SK-N-DZ (cell line): ENCODE measurements at regions not wholly inside any gene's neighbourhood (a gene's known extent, or its start where the extent isn't known, plus 50 kb on each side); places are given as distances from the start of the nearest gene placed in this dataset.
"Not testable (repeated sequence)": the region's sequence is repeated elsewhere in the genome, so short reads cannot be mapped to it uniquely, and the experiment has no call there.

ENCODE experiments used
- DNase-seq: peaks from one replicate; pipeline ENCODE4 v3.0.0-alpha.2; 2015; ENCODE audit warnings: low spot score

DNA sequence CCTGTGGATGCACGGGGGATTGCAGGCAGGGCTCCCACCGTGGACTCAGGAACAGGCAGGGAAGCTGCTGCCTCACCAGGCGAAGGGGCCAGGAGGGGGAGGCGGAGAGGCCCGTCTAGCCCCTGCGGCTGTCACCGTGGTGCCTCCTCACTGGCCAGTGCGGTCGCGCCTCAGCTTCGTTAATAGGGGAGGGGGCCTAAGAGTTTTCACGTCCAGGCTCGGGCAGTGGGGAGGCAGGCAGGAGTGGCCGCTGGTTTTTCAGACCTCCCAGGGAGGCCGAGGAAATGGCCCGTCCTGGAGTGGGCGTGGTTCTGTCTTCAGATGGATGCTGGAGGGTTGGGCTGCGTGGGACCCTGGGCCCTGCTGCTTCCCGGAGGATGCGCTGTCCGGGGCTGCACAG lies 91.1 kb upstream of the B3GAT1 start:
- DNase-seq = no peak

GRCh38 chr11:134502153-134502550 lies 90.1 kb upstream of the B3GAT1 start:
- DNase-seq = no peak

- no peak for DNase-seq
These were observed 89.5 kb upstream of the B3GAT1 start for GRCh38 chr11:134501406-134502152.

DNA sequence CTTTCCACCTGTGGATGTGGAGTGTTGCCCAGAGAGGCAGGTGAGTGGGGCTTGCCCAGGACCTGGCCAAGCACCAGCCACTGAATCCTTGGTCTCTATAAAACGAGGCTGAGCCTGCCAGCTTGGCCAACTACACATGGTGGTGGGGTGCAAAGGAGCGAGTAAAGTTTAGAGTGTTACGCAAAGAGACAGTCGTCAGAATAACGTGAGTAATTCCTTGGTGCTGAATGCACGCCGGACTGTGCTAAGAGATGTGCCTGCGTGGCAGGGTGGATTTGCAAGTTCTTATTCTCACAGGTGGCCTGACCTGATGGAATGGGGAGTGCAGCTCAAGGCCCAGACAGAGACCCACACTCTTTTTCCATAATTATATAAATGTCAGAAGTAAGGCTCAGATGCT lies 88.6 kb upstream of the B3GAT1 start:
- no peak for DNase-seq

DNA sequence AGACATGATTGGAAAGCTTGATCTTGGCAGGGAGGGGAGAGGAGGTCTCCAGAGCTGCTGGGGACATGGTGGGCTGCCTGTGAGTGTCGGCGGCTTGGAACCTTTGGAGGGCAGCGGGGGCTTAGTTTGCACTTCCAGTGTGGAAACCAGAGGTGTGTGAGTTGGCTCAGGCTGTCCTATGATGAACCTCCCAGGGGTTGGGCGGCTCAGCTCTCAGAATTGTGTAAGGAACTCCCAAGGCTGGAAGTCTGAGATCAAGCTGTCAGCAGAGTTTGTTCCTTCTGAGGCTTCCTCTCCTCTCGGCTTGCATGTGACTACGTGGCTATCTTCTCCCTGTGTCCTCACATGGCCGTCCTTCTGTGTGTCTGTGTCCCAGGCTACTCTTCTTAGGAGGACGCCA lies 87.9 kb upstream of the B3GAT1 start:
- DNase-seq = no peak

- no peak for DNase-seq
These were observed 86.5 kb upstream of the B3GAT1 start for GRCh38 chr11:134498326-134499139.

DNA sequence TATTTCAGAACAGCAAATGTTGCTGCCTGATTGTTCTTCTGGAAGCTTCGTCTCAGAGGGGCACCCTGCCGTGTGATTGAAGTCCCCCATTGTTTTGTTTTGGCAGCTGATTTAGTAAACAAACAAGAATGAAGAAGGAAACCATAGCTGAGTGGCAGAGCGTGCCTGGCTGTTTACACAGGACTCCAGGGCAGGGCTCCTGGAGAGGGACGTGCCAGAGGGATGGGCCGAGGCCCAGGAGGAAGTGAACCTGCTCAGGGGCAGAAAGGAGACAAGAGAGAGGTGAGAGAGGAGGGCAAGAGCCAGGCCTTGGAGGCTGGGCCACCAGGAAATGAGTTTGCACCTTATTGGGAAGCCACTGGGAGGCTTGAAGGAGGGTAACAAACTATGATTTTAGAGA lies 85.5 kb upstream of the B3GAT1 start:
- no peak for DNase-seq

DNA sequence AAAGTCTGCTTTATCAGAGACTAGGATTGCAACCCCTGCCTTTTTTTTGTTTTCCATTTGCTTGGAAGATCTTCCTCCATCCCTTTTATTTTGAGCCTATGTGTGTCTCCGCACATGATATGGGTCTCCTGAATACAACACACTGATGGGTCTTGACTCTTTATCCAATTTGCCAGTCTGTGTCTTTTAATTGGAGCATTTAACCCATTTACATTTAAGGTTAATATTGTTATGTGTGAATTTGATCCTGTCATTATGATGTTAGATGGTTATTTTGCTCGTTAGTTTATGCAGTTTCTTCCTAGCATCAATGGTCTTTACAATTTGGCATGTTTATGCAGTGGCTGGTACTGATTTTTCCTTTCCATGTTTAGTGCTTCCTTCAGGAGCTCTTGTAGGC lies 84.0 kb upstream of the B3GAT1 start:
- DNase-seq = not testable (repeated sequence)

- not testable (repeated sequence) for DNase-seq
These were observed 82.4 kb upstream of the B3GAT1 start for GRCh38 chr11:134494395-134494794.

DNA sequence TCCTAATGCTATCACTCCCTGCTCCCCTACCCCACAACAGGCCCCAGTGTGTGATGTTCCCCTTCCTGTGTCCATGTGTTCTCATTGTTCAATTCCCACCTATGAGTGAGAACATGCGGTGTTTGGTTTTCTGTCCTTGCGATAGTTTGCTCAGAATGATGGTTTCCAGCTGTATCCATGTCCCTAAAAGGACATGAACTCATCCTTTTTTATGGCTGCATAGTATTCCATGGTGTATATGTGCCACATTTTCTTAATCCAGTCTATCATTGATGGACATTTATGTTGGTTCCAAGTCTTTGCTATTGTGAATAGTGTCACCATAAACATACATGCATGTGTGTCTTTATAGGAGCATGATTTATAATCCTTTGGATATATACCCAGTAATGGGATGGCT lies 80.4 kb upstream of the B3GAT1 start:
- not testable (repeated sequence) for DNase-seq

DNA sequence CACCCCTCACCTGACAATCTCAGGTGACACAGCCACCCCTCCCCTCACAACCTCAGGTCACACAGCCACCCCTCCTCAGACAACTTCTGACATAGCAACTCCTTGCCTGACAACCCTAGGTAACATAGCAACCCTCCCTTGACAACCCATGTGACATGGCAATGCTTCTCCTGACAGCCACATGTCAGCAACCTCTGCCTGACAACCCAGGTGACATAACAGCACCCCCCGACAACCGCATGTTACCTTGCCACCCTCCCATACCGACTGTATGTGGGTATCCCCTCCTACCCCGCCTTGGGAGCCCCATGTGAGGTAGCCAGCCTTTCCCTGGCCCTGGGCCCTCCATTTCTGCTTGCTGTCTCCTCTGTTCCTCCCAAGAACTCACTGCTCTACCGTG lies 77.7 kb upstream of the B3GAT1 start:
- no peak for DNase-seq

GRCh38 chr11:134488913-134489312 lies 76.9 kb upstream of the B3GAT1 start:
- no peak for DNase-seq

GRCh38 chr11:134488512-134488911 lies 76.5 kb upstream of the B3GAT1 start:
- no peak for DNase-seq

DNA sequence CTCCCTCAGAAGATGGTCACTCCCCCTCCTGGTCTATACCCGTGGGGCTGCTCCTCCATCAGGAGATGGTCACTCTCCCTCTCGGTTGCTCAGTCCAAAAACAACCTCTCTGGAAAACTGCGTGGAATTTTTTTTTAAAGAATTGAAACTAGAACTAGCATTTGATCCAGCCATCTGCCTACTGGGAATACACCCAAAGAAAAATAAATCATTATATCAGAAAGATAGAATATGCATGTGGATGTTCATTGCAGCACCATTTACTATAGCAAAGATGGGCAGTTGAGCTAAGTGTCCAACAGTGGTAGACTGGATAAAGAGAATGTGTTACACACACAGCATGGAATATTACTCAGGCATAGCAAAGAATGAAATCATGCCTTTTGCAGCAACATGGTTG lies 75.7 kb upstream of the B3GAT1 start:
- DNase-seq = no peak

DNA sequence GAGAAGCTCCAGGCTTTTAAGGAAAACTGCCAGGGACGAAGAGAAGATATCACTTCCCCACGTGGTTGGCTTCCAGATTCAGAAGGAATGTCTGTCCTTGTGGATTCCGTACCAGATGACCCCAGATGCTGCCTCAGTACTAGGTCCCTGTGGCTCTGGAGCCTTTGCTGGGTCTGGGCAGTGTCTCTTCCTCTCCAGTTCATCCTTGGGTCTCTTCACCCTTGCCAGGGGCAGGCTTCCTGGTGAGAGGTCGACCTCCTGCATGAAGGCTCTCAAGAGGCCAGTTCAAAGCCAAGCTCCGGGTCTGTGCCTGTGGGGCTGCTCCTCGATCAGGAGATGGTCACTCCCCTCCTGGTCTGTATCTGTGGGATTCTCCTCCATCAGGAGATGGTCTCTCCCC lies 74.7 kb upstream of the B3GAT1 start:
- DNase-seq = no peak

DNA sequence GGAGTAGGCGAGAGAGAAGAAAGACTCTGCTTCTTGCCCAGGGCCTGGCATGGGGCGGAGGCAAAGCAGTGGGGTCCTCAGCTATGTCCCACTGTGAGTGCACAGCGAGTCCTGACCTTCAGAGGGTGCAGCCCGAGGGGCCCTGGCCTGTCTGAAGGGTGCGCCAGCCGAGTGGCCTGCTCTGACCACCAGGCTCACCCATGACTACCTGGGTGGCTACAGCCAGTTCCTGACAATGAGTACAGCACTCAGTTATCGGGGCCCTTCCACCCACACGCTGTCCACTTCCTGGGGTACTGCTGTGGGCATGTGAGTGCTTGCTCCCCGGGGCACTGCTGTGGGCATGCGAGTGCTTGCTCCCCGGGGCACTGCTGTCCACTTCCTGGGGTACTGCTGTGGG lies 74.1 kb upstream of the B3GAT1 start:
- no peak for DNase-seq

GRCh38 chr11:134485316-134485715 lies 73.3 kb upstream of the B3GAT1 start:
- DNase-seq = no peak

DNA sequence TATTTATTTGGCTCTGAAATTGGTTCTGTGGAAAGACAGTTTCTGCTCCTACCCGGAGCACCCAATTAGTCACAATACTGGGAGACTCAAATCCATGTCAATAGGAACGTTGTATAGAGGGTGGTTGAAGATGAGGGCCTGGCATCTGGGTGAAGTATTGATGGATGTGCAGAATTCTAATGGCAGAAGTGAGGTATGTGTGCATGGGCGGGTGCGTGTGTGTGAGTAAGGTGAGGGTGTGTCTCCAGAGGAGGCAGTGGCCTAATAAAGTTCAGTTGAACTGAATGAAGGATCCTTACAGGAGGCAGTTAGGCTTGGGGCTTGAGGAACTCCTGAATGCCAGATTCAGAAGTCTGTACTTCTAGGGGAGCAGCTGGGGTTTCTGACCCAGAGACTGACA lies 71.8 kb upstream of the B3GAT1 start:
- no peak for DNase-seq

DNA sequence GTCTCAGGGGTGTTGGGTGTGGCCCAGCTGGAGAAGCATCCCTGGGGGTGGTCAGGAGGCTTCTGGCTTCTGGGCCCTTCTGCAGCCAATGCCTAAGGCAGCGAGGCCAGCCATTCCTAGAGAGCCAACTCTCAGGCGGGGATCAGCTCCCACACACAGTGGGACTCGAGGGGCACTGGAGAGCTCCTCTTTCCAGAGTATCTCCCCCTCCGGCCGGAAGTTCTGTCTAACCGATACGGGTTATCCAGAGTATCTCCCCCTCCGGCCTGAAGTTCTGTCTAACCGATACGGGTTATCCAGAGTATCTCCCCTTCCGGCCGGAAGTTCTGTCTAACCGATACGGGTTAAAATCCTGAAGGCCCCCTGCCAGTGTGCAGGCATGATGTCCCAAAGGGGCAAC lies 71.2 kb upstream of the B3GAT1 start:
- DNase-seq = no peak

GRCh38 chr11:134482865-134483264 lies 70.8 kb upstream of the B3GAT1 start:
- no peak for DNase-seq

GRCh38 chr11:134481933-134482527 lies 70.0 kb upstream of the B3GAT1 start:
- DNase-seq = no peak

- no peak for DNase-seq
These were observed 69.1 kb upstream of the B3GAT1 start for GRCh38 chr11:134481135-134481534.
